GM12891 (cell line): ENCODE measurements at regions not wholly inside any gene's neighbourhood (a gene's known extent, or its start where the extent isn't known, plus 50 kb on each side); places are given as distances from the start of the nearest gene placed in this dataset.

Experiments used
- POLR2A ChIP-seq: IDR thresholded peaks from 2 replicates; pipeline ENCODE4 v1.6.1; 2011; ENCODE audit warnings: low read depth, low read length, control low read depth
- POLR2AphosphoS5 ChIP-seq: IDR thresholded peaks from 2 replicates; pipeline ENCODE4 v1.6.1; 2011; ENCODE audit warnings: low read depth, low read length, control low read depth

- no peak for TF ChIP-seq POLR2A
- no peak for TF ChIP-seq POLR2AphosphoS5
Observed at GRCh38 chr21:32183396-32183795, 95.5 kb downstream of the MIS18A start.
